ENCODE measurements at regions not wholly inside any gene's neighbourhood (a gene's known extent, or its start where the extent isn't known, plus 50 kb on each side); places are given as distances from the start of the nearest gene placed in this dataset.

- peaks cover 0 to 12% (median 0%) of the 10 kb centered on the region in 8 donors for H3K9me3 ChIP-seq
- TF ChIP-seq POLR2AphosphoS5 (IDR thresholded peaks at IDR 0.05) (no peak), CTCF (IDR thresholded peaks at IDR 0.05 in 8 of 11, conservative IDR thresholded peaks at IDR 0.05 in 3 of 11) (no peak), POLR2A (IDR thresholded peaks at IDR 0.05) (no peak)
- no peaks in the 10 kb centered on the region for H3K36me3 ChIP-seq
- no peak for DNase-seq
- no peak overlapping the region for H3K4me3 ChIP-seq
- no peak overlapping the region for H3K27ac ChIP-seq
- no peaks in the 10 kb centered on the region for H3K4me1 ChIP-seq
- H3K27me3 ChIP-seq (replicated peaks in 1 of 7): no peaks in the 10 kb centered on the region
- 61 to 79% (median 64%) methylated on average over 1 of the region's 1 CpG for WGBS, 5 donors
- intact Hi-C loops (cut with DNase I; ENCODE audit: low total_unique reads): no loop called here
These were observed 433.8 kb upstream of the TOM1L1 start for GRCh38 chr17:54466875-54467274.

GRCh38 chr17:54482843-54483242 is 417.8 kb upstream of the TOM1L1 start:
- 75 to 82% (median 81%) methylated on average over 6 of the region's 6 CpGs for WGBS, 5 donors
- no peaks in the 10 kb centered on the region for H3K4me1 ChIP-seq
- no peak overlapping the region for H3K4me3 ChIP-seq
- no peaks in the 10 kb centered on the region for H3K27me3 ChIP-seq (replicated peaks in 1 of 7)
- no peaks in the 10 kb centered on the region for H3K36me3 ChIP-seq
- intact Hi-C loops (cut with DNase I; ENCODE audit: low total_unique reads): no loop called here
- TF ChIP-seq POLR2AphosphoS5 (IDR thresholded peaks at IDR 0.05) (no peak), POLR2A (IDR thresholded peaks at IDR 0.05) (no peak), CTCF (IDR thresholded peaks at IDR 0.05 in 8 of 11, conservative IDR thresholded peaks at IDR 0.05 in 3 of 11) (no peak)
- peaks cover 0 to 3% (median 0%) of the 10 kb centered on the region in 8 donors for H3K9me3 ChIP-seq
- DNase-seq: no peak
- no peak overlapping the region for H3K27ac ChIP-seq

GRCh38 chr17:54493691-54494090 is 407.0 kb upstream of the TOM1L1 start:
- no peaks in the 10 kb centered on the region for H3K9me3 ChIP-seq
- H3K4me3 ChIP-seq: no peak overlapping the region
- H3K27me3 ChIP-seq (replicated peaks in 1 of 7): no peaks in the 10 kb centered on the region
- no peaks in the 10 kb centered on the region for H3K4me1 ChIP-seq
- intact Hi-C loops (cut with DNase I; ENCODE audit: low total_unique reads): no loop called here
- TF ChIP-seq POLR2AphosphoS5 (IDR thresholded peaks at IDR 0.05) (no peak), CTCF (IDR thresholded peaks at IDR 0.05 in 8 of 11, conservative IDR thresholded peaks at IDR 0.05 in 3 of 11) (no peak)
- DNase-seq: no peak
- H3K36me3 ChIP-seq: no peaks in the 10 kb centered on the region
- no peak overlapping the region for H3K27ac ChIP-seq

GRCh38 chr17:54494721-54495715 is 405.6 kb upstream of the TOM1L1 start:
- Histone ChIP-seq H3K27me3 (replicated peaks in 1 of 7) (no peaks in the 10 kb centered on the region), H3K27ac (no peak overlapping the region), H3K4me1 (no peaks in the 10 kb centered on the region), H3K4me3 (no peak overlapping the region), H3K9me3 (no peaks in the 10 kb centered on the region), H3K36me3 (no peaks in the 10 kb centered on the region)
- TF ChIP-seq POLR2A (IDR thresholded peaks at IDR 0.05): no peak
- no peak for TF ChIP-seq CTCF (IDR thresholded peaks at IDR 0.05 in 8 of 11, conservative IDR thresholded peaks at IDR 0.05 in 3 of 11)
- TF ChIP-seq POLR2AphosphoS5 (IDR thresholded peaks at IDR 0.05): no peak
- intact Hi-C loops (cut with DNase I; ENCODE audit: low total_unique reads): no loop called here
- 69 to 83% (median 75%) methylated on average over 9 of the region's 9 CpGs for WGBS, 5 donors
- no peak for DNase-seq
